ENCODE measurements at regions not wholly inside any gene's neighbourhood (a gene's known extent, or its start where the extent isn't known, plus 50 kb on each side); places are given as distances from the start of the nearest gene placed in this dataset.

DNA sequence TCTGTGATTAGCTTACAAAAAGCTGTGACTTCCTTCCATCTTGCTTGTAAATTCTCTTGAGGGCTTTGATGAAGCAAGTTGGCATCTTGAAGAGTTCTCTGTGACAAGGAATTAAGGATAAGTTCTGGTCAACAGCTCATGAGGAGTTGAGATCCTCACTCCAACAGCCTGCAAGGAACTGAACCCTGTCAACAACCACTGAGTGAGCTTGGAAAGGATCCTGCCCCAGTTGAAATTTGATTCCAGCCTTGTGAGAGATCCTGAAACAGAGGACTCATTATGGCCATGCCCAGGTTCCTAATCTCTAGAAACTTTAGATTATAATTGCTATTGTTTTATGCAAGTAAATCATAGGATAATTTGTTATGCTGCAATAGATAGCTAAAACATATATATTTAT is 133.7 kb downstream of the PTCHD4 start:
- POLR2A ChIA-PET = no interaction called here
- H3K4me1 ChIP-seq (ENCODE audit: control insufficient read depth, insufficient read depth, low read length) = no peaks in the 10 kb centered on the region
- H3K9me3 ChIP-seq (ENCODE audit: control insufficient read depth, insufficient read depth, low read depth, low read length) = no peaks in the 10 kb centered on the region
- TF ChIP-seq REST (IDR thresholded peaks at IDR 0.05; ENCODE audit: insufficient read depth in 1 of 2, low read depth in 2 of 2, low read length in 1 of 2) (no peak), TCF7L2 (IDR thresholded peaks at IDR 0.05; ENCODE audit: low read depth, low read length) (no peak), POLR2AphosphoS5 (IDR thresholded peaks at IDR 0.05; ENCODE audit: low read depth, low read length) (no peak), SIN3A (IDR thresholded peaks at IDR 0.05; ENCODE audit: borderline replicate concordance, insufficient read depth, low read depth, low read length) (no peak)
- TF ChIP-seq, protein P1, sequence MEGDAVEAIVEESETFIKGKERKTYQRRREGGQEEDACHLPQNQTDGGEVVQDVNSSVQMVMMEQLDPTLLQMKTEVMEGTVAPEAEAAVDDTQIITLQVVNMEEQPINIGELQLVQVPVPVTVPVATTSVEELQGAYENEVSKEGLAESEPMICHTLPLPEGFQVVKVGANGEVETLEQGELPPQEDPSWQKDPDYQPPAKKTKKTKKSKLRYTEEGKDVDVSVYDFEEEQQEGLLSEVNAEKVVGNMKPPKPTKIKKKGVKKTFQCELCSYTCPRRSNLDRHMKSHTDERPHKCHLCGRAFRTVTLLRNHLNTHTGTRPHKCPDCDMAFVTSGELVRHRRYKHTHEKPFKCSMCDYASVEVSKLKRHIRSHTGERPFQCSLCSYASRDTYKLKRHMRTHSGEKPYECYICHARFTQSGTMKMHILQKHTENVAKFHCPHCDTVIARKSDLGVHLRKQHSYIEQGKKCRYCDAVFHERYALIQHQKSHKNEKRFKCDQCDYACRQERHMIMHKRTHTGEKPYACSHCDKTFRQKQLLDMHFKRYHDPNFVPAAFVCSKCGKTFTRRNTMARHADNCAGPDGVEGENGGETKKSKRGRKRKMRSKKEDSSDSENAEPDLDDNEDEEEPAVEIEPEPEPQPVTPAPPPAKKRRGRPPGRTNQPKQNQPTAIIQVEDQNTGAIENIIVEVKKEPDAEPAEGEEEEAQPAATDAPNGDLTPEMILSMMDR (IDR thresholded peaks at IDR 0.05) = no peak
- no peak overlapping the region for H3K27ac ChIP-seq (ENCODE audit: low read length)
- in situ Hi-C loops (cut with HindIII; ENCODE audit: low pct_unique_long_range_greater_than_20kb, low sequenced_read_pairs) = no loop called here
- no peak overlapping the region for H3K4me3 ChIP-seq (ENCODE audit: low read depth in 2 of 2, low read length in 2 of 2)
- no peaks in the 10 kb centered on the region for H3K36me3 ChIP-seq (ENCODE audit: control insufficient read depth, insufficient read depth, low read length)
- H3K27me3 ChIP-seq (ENCODE audit: control insufficient read depth, insufficient read depth, low read length) = no peaks in the 10 kb centered on the region
- DNase-seq (ENCODE audit: low read depth, low spot score) (no peak), ATAC-seq (no peak)
- CTCF ChIA-PET = no interaction called here
- intact Hi-C loops (cut with micrococcal nuclease; ENCODE audit: unreplicated experiment) = no loop called here
- BruUV-seq (replicated peaks) = no TSS peak

DNA sequence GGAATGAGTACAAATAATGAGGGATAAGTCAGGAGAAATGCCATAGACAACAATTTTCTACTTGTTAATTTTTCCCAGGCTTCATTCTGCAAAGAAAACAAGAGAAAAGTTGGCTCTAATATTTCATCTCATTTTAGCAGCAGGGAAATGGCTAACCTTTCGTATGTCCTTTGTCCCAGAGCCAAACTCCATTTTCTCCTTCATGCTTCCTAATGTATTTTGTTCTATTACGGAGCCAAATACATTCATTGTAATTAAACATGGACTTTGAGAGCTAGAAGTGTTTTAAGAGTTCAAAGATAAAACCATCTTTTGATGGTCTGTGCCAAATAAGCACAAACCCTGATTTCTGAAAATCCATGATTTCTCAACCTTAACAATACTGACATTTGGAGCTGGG is 136.9 kb downstream of the PTCHD4 start:
- CTCF ChIA-PET = no interaction called here
- Histone ChIP-seq H3K4me1 (ENCODE audit: control insufficient read depth, insufficient read depth, low read length) (no peaks in the 10 kb centered on the region), H3K27ac (ENCODE audit: low read length) (no peak overlapping the region), H3K27me3 (ENCODE audit: control insufficient read depth, insufficient read depth, low read length) (no peaks in the 10 kb centered on the region), H3K36me3 (ENCODE audit: control insufficient read depth, insufficient read depth, low read length) (no peaks in the 10 kb centered on the region), H3K4me3 (ENCODE audit: low read depth in 2 of 2, low read length in 2 of 2) (no peak overlapping the region), H3K9me3 (ENCODE audit: control insufficient read depth, insufficient read depth, low read depth, low read length) (no peaks in the 10 kb centered on the region)
- no peak for DNase-seq (ENCODE audit: low read depth, low spot score)
- BruUV-seq (replicated peaks) = no TSS peak
- no peak for ATAC-seq
- POLR2A ChIA-PET = no interaction called here
- in situ Hi-C loops (cut with HindIII; ENCODE audit: low pct_unique_long_range_greater_than_20kb, low sequenced_read_pairs) (no loop called here), intact Hi-C loops (cut with micrococcal nuclease; ENCODE audit: unreplicated experiment) (no loop called here)
- TF ChIP-seq REST (IDR thresholded peaks at IDR 0.05; ENCODE audit: insufficient read depth in 1 of 2, low read depth in 2 of 2, low read length in 1 of 2) = no peak
- TF ChIP-seq, protein P1 (IDR thresholded peaks at IDR 0.05) = no peak
